T-helper 1 cell (primary cell): ENCODE measurements at regions not wholly inside any gene's neighbourhood (a gene's known extent, or its start where the extent isn't known, plus 50 kb on each side); places are given as distances from the start of the nearest gene placed in this dataset.
"Not testable (repeated sequence)": the region's sequence is repeated elsewhere in the genome, so short reads cannot be mapped to it uniquely, and the experiment has no call there.

Source experiments
- DNase-seq, 5 donors: peaks; one replicate each; pipeline ENCODE4 v3.0.0-alpha.2; 2012 to 2020

DNA sequence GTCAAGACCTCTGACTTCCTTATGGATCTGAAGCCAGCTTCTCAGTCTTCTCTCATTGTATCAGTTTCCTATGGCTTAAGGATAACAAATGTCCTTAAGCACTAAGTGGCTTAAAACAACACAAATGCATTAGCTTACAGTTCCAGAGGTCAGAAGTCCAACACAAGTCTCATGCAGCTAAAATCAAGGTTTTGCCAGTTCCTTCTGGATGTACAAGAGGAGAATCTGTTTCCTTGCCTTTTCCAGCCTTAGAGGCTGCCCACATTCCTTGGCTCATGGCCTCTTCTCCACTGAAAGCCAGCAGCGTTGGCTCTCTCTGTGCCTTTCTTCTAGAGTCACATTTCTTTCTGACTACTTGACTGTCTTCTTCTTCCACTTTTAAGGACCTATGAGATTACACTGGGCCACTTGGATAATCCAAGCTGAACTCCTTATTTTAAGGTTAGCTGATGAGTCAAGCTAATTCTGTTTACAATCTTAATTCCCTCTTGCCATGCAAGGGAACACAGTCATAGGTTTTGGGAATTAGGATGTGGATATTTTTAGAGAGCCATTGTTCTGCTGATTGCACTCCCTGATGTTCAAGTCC, 179.0 kb downstream of the BCAS1 start:
- no peak for DNase-seq

- DNase-seq, result no peak
These were observed 179.7 kb downstream of the BCAS1 start for GRCh38 chr20:53890443-53891305.

DNA sequence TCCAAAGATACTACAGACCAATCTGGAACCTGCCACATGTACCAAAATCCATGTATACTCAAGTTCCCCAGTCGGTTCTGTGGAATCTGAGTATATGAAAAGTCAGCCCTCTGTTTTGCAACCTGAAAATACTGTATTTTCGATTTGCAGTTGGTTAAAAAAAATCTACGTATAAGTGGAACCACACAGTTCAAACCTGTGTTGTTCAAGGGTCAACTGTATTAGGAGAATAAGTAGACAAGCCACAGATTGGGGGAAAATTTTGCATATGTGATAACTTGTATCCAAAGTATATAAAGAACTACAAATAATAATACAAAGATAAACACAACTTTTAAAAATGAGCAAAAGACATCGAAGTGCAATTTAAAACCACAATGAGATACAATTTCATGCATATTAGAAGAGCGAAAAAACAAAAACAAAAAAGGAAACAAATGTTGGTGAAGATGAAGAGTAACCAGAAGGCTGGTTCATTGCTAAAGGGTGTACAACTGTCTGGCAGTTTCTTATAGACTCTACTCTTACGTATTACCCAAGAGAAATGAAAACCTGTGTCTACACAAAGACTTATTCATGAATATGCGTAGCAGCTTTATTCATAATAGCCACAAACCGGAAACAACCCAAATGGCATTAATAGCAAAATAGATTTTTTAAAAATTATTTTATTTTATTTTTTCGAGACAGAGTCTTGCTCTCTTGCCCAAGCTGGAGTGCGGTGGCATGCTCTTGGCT, 180.8 kb downstream of the BCAS1 start:
- DNase-seq, result no peak

DNA sequence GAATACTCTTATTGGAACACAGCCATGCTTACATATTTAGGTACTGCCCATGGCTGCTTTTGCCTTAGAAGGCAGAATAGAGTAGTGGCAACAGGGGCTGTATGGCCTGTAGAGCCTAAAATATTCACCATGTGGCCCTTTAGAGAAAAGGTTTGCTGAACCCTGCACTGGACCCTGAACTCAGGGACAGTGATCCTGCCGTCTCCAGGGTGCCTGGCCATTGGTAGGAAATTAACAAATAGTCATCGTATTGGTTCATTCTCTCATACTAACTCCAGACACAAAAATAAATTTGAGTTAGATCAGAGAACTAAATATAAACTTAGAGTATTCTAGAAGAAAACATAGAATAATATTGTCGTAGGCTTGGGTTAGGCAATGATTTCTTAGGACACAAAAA, 181.4 kb downstream of the BCAS1 start:
- no peak for DNase-seq

- no peak for DNase-seq
These were observed 181.9 kb downstream of the BCAS1 start for GRCh38 chr20:53888510-53888909.

GRCh38 chr20:53887973-53888372, 182.4 kb downstream of the BCAS1 start:
- no peak for DNase-seq

DNA sequence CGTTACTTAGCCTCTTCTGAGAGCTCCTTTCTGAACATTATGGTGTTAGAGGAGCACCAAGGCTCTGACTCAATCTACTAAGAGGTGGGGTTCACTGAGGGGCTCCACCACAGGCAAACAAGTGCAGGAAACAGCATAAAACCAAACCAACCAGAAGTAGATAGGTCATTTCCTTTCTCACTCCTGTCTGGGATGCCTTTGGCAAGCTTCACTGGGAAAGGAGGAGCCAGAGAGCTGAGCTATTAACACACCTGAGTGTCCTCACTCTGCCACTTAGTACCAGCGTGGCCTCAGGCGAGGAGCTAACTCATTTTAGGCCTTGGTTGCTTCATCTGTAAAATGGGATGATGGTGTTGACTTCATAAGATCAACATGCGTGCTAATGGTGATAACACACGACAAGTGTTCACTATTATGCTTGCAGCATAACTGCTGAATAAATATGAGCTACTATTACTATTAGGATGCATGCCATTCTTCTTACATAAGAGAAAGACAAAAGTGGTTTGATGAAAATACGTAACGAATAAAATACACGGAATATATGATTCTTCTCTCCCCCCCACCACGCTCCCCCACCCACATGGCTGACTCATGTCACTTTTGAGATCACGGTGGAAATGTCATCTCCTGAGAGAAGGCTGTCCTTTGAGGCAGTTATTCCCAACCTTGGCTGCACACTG, 185.4 kb downstream of the BCAS1 start:
- no peak for DNase-seq

DNA sequence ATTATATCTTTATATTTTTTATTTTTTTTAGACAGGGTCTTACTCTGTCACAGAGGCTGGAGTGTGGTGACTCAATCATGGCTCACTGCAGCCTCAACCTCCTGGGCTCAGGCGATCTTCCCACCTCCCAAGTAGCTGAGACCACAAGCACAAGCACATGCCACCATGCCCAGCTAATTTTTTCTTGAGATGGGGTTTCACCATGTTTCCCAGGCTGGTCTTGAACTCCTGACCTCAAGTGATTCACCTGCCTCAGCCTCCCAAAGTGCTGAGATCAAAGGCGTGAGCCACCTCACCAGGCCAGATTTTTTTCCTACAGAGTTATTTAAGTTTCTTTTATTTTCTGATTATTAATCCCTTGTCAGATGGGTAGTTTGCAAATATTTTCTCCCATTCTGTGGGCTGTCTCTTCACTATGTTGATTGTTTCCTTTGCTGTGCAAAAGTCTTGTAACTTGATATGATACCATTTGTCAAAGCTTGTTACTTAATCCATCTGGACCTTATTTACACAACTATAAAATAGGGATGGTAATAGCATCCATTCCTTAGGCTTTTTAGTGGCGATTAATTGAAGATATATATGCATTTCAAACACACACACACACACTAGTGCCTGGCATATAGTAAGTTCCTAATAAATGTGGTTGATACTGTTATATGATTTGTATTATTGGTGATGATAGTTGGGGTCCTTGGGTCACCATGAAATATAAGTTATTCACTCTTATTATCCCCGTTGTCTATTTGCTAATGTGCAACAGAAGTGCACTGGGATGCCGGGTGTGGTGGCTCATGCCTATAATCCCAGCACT, 187.1 kb downstream of the BCAS1 start:
- DNase-seq, result no peak

DNA sequence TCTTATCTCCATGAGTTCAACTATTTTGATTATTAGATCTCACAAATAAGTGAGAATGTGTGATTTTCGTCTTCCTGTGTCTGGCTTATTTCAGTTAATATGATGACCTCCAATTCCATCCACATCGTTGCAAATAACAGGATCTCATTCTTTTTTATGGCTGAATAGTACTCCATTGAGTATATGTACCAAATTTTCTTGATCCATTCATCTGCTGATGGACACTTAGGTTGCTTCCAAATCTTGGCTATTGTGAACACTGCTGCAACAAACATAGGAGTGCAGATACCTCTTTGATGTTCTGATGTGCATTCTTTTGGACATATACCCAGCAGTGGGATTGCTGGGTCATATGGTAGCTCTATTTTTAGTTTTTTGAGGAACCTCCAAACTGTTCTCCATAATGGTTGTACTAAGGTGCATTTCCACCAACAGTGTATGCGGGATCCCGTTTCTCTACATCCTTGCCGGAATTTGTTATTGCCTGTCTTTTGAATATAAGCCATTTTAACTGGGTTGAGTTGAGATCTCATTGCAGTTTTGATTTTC, 187.9 kb downstream of the BCAS1 start:
- not testable (repeated sequence) for DNase-seq

GRCh38 chr20:53881362-53881761, 189.0 kb downstream of the BCAS1 start:
- DNase-seq, result no peak

DNA sequence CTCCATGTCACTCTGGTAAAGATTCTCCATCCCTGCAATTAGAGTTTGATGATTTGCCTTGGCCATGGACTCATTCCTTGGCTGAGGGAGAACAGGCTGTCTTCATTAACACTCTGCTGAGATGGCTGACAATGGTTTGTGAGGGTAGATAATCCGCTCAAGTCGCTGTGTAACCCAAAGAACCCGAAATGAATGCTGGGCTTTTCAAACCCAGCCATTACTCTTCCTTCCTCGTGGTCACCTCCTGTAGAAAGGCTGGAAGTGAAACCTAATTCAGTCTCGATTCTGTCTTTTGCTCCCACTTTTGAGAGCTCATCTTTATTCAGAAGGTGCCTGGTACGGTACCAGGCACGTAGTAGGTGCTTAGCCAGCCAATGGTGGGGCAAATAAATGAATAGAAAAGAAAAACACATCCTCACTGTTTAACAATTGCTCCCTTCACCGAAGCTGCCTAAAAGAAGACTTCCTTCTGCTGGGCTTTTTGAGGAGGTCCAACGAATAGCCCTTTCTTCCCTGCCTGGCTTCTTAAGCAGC, 190.2 kb downstream of the BCAS1 start:
- DNase-seq, result no peak

DNA sequence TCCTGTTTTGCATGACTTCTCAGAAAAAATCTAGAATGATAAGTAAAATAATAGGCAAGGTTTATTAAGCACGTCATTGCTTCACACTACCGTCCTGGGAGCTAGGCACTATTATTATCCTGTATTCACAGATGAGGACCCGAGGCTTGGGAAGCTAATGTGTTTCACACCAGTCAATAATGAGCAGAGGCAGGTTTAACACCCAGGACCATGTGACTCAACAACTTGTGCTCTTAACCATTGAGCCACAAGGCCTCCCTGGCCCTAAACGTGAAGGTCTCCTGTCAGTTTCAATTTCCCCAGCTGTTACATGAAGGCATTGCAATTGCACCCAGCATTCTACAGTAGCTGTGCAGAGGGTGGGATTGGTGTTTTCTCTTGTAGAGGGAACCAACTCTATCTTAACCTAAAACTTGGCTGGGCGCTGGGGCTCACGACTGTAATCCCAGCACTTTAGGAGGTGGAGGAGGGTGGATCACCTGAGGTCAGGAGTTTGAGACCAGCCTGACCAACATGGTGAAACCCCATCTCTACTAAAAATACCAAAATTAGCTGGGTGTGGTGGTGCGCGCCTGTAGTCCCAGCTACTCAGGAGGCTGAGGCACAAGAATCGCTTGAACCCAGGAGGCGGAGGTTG, 191.2 kb downstream of the BCAS1 start:
- DNase-seq, result no peak

DNA sequence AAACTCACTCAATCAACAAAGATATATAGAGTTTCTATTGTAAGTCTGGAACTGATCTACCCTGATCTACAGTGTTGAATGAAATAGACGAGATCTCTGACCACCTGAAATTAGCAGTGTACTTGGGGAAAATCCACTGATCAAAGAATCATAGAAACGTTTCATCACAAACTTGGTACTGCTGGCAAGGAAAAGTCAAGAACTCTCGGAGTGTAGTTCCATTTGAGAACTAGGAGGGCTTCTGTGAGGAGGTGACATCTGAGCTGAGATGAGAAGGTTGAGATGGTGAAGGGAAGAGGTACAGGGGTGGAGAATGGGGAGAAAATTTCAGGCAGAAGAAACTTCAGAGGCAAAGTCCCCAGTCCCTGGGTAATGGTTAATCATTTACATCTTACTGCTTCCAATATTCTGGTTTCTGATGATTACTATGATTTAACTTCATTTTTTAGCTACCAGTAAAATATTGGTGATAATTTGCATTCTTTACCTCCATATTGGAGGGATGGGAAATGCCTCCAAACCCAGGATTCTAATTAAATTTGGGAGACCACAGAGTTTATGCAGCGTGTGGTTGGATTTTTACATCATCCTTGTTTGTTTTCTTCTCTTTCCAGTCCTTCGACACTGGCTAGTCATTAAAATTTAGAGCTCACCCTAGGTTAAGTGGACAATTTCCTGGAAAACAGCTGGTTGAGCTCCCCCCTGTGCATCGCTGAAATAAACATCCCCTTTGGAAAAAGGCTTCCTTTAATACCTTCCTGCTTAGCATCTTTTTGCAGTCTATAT, 191.9 kb downstream of the BCAS1 start:
- no peak for DNase-seq

- no peak for DNase-seq
These were observed 193.4 kb downstream of the BCAS1 start for GRCh38 chr20:53876956-53877355.

- no peak for DNase-seq
These were observed 193.9 kb downstream of the BCAS1 start for GRCh38 chr20:53876470-53876869.

- DNase-seq, result no peak
These were observed 194.9 kb downstream of the BCAS1 start for GRCh38 chr20:53875452-53875851.

DNA sequence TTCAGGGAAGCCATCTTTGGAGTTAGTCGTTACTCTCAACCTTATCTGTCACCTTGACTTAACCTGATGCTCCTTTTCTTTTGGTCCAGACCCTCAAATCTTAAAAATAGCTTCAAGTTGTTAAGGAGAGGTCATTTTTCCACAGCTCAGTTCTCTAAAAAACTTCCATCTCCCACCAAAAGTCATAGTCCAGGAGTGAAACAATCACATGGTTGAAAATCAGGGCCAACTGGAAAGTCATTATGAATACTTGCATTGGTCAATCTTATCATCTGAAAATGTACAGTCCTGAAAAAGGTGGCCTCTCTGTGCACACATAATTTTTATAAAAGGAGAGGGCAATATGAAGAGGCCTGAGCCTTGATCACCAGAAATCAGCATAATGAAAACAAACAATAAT, 195.7 kb downstream of the BCAS1 start:
- DNase-seq, result no peak

- DNase-seq, result no peak
These were observed 196.3 kb downstream of the BCAS1 start for GRCh38 chr20:53874104-53874503.

DNA sequence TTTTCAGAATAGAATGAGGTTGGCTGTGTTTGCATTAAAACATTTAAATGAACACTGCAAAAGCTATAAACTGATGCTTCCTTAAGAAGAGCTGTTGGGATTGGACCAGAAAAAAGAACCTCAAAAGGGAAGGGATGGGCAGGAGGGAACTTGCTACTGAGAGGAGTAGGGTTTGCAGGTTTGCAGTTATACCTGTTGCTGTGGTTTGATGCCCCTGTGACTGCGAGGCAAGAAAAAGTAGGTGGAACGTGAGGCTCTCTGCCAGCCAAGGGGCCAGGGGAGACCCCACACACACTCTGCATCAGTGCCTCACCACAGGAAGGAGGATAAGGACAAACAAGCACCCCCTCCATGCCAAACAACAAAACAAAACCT, 197.2 kb downstream of the BCAS1 start:
- no peak for DNase-seq

DNA sequence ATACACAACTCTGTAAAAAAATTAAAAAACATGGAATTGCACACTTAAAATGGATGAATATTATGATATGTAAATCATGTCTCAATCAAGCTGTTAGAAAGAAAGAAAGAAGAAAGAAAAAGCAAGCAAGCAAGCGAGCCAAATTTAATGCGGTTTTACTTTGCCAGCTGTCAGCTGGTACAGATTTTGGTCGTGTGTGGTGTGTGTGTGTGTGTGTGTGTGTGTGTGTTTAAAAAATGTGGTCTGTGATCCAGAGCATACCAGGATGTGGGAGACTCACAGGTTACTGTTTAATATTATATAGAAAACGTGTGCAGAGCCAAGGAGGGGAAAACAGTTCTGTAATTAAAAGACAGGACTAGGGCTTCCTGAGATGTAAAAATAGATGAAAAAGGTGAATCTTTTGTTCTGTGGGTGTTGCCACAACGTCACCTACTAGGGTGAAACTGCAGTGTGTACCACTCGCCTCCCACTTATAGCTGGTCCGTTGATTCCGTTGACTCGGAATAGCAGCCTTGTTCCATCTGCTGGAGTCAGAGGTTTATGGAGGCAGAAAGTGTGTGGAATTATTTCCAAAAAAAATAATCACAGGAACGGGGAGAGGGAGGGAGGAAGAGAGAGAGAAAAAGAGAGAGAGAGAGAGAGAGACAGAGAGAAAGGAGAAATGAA, 197.7 kb downstream of the BCAS1 start:
- DNase-seq, result peak in 4 of 5 donors; percentile 19 to 83 (median 35)
